HG03097 (cell line): ENCODE measurements at regions not wholly inside any gene's neighbourhood (a gene's known extent, or its start where the extent isn't known, plus 50 kb on each side); places are given as distances from the start of the nearest gene placed in this dataset.
"Not testable (repeated sequence)": the region's sequence is repeated elsewhere in the genome, so short reads cannot be mapped to it uniquely, and the experiment has no call there.

ENCODE experiments used
- ATAC-seq: cut with Tn5 transposase; IDR thresholded peaks from one replicate; pipeline ENCODE4 v1.9.1; 2021; ENCODE audit not compliant: unreplicated experiment, low FRiP score

DNA sequence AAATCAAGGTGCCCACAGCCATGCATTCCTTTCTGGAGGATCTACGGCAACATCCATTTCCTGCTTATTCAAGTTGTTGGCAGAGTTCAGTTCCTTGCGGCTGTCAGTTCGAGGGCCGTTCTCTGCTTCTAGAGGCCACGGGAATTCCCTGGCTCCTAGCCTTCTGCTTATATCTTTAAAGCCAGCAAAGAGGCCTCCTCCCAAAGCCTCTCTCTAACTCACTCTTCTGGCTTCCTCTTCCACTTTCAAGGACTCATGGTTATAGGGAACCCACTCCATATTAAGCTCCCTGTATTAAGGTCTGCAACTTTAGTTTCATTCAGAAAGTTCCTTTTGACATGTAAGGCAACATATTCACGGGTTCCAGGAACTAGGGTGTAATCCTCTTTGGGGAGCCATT, 150.1 kb upstream of the RMP24 start:
- ATAC-seq: no peak

DNA sequence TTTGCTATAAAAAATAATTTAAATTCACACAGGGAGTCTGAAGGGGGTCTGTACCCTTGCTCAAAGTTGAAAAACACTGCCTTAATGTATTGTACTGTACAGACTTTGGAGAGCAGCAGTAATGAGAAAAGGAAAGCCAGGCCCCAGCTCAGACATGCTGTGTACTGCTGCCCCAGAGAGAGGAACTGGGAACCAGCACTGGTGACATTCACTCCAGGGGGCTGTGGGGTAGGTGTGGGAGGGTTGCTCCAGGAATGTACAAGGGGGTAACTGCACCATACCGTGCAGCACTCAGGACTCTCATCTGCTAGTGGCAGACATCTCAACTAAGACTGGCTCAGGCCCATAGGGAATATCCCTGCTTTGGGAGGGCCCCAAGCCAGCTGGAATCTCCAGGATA, 146.0 kb upstream of the RMP24 start:
- ATAC-seq: no peak

DNA sequence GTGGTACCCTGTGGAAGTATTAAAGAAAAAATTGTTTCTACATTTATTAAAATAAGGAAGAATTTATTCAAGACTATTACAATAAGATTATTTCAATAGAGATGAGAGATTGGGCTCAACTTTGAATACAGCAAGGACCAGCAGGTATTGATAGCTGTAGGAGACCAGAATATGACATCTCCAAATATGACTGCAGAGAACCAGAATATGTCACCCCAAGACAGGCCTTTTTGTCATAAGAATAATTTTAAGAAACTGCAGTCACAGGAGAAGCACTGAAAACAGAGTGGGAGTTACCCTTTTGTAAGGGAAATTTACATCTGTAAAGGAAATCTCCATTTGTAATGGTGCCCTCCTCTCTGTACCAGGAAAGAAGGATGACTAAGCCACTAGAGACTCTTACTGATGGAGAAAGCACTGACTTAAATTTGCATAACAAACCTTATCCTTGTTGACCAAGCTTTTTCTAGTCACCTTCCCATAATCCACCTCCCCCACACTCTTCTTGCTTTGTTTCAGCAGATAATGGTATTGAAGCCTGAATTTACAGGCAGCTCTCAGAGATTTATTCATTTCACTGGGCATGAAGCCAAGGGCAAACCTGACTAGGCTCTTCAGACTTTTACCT, 145.1 kb upstream of the RMP24 start:
- no peak for ATAC-seq

DNA sequence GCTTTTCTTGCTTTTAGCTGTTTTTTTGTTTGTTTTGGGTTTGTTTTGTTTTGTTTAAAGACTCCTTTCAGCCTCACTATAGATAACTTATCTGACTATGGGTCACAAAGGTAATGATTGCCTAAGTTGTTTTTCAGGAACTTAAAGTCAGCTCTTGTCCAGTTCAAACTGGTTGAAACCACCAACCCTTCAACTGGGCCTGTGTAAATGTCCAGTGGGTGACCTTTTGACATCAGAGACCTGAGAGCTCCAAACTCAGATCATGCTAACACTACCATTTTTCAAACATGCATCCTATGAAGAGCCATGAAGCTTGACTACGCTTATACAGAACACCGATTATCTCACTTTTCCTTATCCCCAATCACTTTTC, 144.6 kb upstream of the RMP24 start:
- ATAC-seq: no peak

DNA sequence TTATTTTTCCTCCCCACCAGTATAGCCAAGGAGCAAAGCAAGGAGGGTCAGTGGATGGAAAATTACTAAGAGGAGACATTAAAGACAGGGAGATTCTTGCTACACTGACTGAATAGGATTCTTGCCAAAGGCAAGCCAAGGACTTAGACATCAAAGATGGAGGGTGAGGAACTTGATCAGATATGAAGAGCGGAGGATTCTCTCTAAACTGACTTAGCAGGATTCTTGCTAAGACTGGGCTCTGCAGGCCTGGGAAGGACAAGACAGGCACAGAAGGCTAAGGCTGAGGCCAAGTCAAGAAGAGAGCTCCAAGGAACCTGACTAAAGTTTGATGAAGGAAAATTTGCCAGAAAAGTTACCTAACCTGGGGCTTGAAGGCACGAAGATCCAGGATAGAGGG, 143.9 kb upstream of the RMP24 start:
- ATAC-seq: no peak

DNA sequence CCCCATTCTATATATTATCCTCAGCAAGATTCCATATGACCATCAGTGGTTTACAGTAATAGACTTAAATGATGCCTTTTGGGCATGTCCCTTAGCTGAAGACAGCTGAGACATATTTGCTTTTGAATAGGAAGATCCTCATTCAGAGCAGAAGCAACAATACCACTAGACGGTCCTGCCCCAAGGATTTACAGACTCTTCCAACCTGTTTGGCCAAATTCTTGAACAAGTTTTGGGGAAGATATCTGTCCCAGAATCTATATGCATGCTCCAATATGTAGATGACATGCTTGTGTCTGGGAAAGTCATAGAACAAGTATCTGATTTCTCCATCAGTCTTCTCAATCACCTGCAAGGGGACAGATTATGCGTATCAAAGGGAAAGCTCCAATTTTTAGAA, 137.1 kb upstream of the RMP24 start:
- ATAC-seq: no peak

DNA sequence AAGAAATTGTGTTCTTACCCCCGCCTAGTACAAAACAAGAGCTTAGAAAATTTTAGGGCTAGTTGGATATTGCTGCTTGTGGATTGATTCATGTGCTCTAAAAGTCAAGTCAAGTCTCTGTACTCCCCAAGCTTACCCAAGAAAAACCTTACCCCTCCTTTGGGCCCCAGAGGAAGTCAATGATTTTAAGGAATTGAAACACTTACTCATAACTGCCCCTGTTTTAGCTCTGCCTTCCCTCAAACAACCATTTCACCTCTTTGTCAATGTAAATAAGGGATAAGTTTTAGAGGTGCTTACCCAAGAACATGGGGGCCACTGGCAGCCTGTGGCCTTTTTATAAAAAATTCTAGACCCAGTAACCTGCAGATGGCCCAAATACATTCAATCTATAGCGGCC, 136.6 kb upstream of the RMP24 start:
- ATAC-seq: peak; percentile 68

DNA sequence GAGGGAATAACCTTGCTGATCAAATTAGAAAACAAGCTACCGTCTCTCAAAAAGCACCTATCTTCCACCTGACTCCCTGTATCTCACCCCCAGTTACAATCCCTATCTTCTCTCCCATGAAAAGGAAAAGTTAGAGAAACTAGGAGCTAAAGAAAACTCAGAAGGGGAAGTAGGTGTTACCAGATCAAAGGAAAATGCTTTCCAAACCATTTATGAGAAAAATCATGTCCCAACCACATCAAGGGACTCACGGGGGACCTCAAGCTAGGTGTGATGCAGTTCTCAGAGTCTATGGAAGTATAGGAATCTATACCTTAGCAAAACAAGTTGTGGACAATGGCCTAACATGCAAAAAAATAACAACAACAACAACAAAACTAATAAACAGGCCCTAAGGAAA, 135.5 kb upstream of the RMP24 start:
- ATAC-seq: no peak

DNA sequence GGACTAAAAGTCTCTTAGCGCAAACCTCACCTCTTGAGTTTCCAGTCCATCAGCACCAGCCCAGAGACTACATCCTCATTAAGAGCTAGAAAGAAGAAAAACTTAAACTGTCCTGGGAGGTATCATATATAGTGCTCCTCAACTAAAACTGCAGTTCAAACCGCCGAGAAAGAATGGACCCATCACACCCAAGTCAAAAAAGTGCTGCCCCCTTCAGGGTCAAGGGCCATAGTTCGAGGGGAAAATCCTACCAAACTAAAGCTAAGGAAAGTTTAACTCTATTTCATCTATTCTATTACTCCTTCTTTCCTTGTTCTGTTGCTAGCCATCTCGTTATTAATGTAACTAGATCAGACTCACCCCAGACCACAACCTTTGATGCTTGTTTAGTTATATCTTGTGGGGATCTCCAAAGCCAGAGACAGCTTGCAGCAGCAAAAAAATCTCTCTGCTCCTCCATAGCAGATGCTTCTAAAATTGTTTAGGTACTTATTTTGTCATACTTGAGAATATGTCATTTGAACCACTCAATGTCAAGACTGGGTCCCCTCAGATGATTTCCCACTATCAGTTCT, 134.5 kb upstream of the RMP24 start:
- no peak for ATAC-seq

DNA sequence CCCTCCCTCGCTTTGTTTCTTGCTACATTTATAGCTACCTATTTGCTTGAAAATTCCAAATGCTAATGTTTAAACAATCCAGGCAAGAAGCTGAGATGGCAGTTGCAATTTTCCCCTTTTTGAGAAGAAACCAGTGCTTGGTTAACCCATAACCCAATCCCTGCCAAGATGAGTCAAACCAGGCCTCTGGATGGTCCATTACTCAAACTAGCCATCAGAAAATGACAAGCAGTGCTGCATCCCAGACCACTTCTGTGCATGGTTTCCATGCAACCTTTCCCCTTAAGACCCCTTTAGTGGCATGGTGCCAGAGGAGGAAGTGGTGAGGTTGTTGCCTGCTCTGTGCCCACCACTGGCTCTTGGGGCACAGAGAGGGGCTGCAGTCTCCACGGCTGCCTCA, 131.2 kb upstream of the RMP24 start:
- no peak for ATAC-seq

DNA sequence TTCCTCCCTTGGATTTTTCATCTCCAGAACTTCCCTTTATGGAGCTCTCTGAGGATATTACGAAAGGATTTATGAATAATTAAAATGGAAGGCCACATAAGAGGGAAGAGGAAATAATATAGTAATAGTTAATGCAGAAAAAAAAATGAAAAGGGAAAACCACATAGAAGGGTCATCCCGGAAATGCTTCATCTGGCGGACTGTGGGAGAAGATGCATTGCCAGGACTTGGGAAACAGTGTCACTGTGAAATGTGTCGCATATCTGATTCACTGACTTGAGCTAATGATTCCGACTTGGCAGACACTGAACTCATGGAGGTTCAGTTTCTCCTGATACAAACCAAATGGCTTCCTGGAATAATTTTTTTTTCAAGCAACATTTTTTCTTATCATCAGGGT, 129.9 kb upstream of the RMP24 start:
- ATAC-seq: no peak

DNA sequence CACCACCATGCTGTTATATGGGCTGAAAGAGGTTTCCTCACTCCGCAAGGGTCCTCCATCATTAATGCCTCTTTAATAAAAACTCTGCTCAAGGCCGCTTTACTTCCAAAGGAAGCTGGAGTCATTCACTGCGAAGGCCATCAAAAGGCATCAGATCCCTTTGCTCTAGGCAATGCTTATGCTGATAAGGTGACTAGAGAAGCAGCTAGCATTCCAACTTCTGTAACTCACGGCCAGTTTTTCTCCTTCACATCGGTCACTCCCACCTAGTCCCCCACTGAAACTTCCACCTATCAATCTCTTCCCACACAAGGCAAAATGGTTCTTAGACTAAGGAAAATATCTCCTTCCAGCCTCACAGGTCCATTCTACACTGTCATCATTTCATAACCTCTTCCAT, 124.2 kb upstream of the RMP24 start:
- ATAC-seq: not testable (repeated sequence)

DNA sequence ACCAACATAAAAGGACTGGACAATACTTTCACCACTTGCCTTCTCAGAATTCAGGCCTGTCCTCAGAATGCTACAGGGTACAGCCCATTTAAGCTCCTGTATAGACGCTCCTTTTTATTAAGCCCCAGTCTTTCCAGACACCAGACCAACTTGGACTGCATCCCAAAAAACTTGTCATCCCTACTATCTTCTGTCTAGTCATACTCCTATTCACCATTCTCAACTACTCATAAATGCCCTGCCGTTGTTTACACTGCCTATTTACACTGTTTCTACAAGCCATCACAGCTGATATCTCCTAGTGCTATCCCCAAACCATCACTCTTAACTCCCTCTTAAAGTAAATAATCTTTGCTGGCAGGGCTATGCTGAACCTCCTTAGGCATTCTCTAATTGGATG, 123.2 kb upstream of the RMP24 start:
- not testable (repeated sequence) for ATAC-seq

DNA sequence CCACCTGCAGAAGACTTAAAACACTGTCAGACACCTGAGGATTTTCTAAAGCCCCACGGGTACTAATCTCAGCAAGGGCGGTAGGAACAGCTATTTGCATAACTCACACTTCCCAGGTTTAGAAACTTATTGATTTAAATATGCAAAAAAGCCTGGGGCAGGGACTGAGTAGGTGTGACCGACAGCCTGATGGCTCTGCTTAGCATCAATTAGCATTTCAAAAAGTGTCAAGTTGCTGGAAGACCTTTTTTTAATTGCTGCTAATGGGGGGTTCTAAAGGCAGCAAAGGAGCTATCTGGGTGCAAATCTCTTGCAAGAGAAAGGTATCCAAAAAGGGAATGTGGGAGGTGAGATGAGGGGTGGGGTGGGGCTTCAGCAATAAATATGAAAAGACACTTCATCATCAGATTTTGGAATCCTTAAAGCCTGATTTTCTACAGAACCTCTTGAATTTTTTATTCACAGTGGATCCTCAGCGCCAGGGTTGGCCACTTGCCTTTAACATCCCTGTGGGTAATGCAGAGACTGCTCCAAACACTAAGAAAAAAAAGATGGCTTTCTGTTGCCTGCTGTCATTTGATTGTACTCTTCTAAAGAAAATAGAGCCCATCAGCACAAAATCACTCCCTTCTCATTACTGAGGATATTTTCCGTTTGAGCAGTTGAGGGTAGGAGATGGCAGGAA, 121.1 kb upstream of the RMP24 start:
- no peak for ATAC-seq

DNA sequence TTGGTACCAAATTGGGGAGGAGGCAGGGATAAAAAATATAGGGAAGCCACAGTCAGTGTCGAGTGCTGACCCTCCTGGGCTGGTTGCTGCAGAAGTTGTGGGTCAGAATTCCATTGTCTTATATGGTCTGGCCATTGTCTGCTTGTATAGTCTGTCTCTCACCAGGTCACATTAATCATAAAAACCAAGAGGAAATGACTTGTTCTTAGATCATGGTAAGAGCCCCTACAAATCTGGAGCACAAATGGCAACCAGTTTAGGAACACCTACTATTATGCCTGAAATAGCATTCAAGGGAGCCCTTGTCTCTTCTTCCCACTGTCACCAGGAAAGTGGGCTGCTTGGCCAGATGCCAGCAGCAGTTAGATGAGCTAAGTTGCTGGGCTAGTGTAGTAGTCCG, 119.7 kb upstream of the RMP24 start:
- ATAC-seq: no peak

DNA sequence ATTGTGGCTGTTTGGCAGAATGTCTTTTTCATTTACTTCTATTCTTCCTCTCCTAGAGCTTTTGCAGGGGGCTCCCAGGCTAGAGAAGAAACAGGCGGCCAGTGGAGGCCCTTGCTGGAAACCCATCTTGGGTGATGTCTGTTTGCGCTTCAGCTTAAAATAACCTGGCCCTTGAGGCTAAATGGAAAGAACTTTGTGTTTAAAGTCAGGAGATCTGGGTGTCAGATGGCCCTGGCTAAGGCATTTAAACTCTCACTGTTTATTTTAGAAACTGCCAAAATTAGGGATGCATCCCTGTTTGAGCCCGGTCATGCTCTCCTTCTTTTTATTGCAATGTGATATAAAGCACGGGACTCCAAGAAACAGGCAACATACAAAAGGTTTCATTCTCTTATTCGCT, 118.4 kb upstream of the RMP24 start:
- no peak for ATAC-seq

DNA sequence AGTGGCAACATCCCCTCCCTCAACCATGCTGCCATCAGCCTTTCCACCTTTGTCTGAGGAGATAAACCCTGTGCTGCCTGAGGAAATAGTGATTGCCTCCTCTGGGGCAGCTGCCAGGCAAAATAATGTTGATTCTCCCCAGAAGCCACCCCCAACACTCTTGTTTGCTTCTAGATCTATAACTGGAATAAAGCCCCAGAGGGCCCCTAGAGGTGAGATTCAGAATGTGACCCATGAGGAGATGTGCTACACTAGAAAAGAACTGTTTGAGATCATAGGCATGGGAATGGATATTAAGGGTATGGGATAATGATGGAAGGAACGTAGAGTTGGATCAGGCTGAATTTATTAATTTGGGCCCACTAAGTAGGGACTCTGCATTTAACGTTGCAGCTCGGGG, 116.3 kb upstream of the RMP24 start:
- ATAC-seq: no peak

DNA sequence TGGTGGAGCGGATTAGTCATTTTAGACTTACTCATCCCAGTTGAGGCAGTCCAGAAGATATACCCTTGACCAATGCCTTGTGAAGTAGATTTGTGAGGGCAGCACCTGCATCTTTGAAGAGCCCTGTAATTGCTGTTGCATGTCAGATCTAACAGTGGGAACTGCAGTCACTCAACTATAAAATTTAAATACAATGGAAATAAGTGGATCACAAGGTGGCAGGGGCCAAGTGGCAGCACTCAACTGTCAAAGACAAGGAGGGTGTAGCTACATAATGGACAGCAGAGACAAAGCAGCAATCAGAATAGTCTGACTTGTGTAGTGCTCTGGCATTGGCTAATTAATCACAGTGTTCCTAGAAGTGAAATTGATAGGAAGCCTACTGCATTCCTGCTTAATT, 115.8 kb upstream of the RMP24 start:
- ATAC-seq: not testable (repeated sequence)

DNA sequence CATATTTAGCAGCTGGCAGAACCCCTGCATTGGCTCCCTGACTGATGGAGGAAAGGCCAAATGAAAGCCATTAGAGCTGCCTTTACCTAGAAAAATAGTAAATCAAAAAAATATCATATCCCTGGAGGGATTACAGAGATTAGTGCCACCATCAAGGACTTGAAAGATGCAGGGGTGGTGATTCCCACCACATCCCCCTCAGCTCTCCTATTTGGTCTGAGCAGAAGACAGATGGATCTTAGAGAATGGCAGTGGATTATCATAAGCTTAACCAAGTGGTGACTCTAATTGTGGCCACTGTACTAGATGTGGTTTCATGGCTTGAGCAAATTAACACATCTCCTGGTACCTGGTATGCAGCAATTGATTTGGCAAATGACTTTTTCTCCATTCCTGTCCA, 114.9 kb upstream of the RMP24 start:
- ATAC-seq: not testable (repeated sequence)

DNA sequence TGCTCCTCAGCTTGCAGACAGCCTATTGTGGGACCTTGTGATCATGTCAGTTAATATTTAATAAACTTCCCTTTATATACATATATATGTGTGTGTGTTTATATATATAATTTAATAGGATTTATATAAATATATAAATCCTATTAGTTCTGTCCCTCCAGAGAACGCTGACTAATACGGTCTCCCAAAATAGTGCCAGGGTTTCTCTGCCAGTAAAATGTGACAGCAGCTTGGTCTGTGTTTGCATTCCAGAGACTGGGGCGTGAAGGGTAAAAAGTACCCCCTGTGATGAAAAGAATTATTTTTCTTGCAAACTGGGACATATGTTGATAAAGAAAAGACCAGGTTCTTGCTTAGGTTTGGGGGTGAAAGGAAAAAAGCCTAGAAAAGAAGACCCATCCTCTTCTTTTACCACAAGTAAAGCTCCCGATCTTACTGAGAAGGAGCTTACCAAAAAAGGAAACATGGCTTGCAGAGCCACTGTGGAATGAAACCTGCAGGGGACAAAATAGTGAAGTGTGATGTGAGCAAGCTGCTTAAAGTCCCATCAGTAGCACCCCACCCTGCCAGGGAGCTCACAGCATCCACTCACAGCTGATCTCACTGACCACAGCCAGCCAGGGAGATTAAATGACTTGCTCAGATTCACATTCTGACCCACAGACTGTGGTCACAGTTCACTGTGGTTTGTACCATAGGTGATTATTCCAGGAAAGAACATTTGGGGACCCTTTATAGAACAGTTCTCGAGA, 110.9 kb upstream of the RMP24 start:
- ATAC-seq: no peak

DNA sequence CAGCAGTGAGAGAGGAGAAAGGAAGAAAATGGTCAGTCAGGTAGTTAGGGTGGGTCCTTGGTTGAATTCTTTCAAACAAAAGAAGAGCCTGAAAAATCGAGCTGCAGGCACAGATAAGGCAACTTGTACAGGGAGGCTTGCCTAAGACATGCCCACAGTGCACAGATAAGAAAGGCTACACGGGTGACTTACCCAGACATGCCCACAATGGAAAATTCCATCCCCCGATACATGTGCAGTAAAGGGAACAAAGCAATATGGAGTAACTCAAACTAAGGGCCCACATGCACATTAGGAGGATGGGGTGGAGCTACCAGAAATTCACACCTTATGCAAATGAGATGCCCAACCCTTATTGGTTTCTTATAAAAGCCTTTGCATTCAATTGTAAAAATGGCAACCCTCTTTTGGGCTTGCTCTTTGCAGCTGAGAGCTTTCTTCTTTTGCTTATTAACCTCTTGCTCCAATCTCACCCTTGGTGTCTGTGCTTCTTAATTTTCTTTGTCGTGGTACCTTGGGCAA, 110.3 kb upstream of the RMP24 start:
- no peak for ATAC-seq
